H1 (cell line): ENCODE measurements at regions not wholly inside any gene's neighbourhood (a gene's known extent, or its start where the extent isn't known, plus 50 kb on each side); places are given as distances from the start of the nearest gene placed in this dataset.

Source experiments
- KDM5A ChIP-seq: fragments of 200-600 bp; IDR thresholded peaks from 2 replicates; pipeline ENCODE4 v1.7.1; 2012; ENCODE audit warnings: mild to moderate bottlenecking, low read length, inconsistent platforms, mixed read lengths
- MAFK ChIP-seq: IDR thresholded peaks from 2 replicates; pipeline ENCODE4 v1.6.1; 2012; ENCODE audit warnings: low read depth, mild to moderate bottlenecking, improper control_type of control experiment, low read length
- RNF2 ChIP-seq: fragments of 200-900, 300-1000 bp; sonication (generic); IDR thresholded peaks from 2 replicates; pipeline ENCODE4 v1.7.1; 2016; ENCODE audit warnings: borderline replicate concordance, low read depth, mild to moderate bottlenecking, antibody characterized with exemption, low read length; ENCODE audit not compliant: poor library complexity, severe bottlenecking; ENCODE audit errors: missing control alignments

DNA sequence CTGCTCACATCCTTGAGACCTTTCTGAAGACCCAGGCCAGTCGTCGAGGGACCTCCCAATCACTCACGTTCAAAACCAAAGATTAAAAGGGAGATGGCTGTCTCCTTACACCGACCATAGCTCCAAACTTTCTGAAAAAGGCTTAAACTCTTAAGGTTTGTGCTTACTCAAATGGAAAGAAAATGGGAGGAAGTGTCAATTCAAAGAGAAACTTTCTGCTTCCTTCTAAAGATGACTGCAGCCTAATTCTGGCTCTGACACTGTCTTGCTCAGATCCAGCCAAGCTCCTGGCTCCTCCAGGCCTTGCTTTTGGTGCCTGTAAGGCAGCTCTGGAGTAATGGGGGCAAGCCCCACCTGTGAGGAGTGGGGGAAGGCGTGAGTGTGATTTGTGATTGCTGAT, 54.9 kb upstream of the WSB1 start (continued):
- no peak for TF ChIP-seq RNF2
- TF ChIP-seq MAFK: no peak
- TF ChIP-seq KDM5A: no peak
- TF ChIP-seq, all 59 proteins: peak for 0
